Activated CD8-positive, alpha-beta memory T cell treated with anti-CD3 and anti-CD28 coated beads, Interleukin-2, amount 50 U/mL, for 1 hour (primary cell): ENCODE measurements at regions not wholly inside any gene's neighbourhood (a gene's known extent, or its start where the extent isn't known, plus 50 kb on each side); places are given as distances from the start of the nearest gene placed in this dataset.
"Not testable (repeated sequence)": the region's sequence is repeated elsewhere in the genome, so short reads cannot be mapped to it uniquely, and the experiment has no call there.

Experiments
- DNase-seq: peaks from one replicate; pipeline ENCODE4 v3.0.0-alpha.2; 2020; ENCODE audit errors: extremely low read depth

GRCh38 chr6:84821314-84821713 lies 56.9 kb upstream of the TBX18 start:
- DNase-seq, result not testable (repeated sequence)

GRCh38 chr6:84816741-84817140 lies 52.3 kb upstream of the TBX18 start:
- DNase-seq, result no peak

- DNase-seq, result no peak
Observed at GRCh38 chr6:84815896-84816735, 51.7 kb upstream of the TBX18 start.
